ENCODE measurements at regions not wholly inside any gene's neighbourhood (a gene's known extent, or its start where the extent isn't known, plus 50 kb on each side); places are given as distances from the start of the nearest gene placed in this dataset.
"Not testable (repeated sequence)": the region's sequence is repeated elsewhere in the genome, so short reads cannot be mapped to it uniquely, and the experiment has no call there.

- DNase-seq (ENCODE audit: low read depth in 3 of 3), result no peak
These were observed 71.0 kb upstream of the CYP1B1 start for GRCh38 chr2:38146907-38147307.

- peak in 1 of 3 experiments; percentile 3 for DNase-seq (ENCODE audit: low read depth in 3 of 3)
These were observed 70.4 kb upstream of the CYP1B1 start for GRCh38 chr2:38146275-38146906.

GRCh38 chr2:38145236-38145635, 69.3 kb upstream of the CYP1B1 start:
- DNase-seq (ENCODE audit: low read depth in 3 of 3), result no peak

GRCh38 chr2:38142627-38143026, 66.7 kb upstream of the CYP1B1 start:
- DNase-seq (ENCODE audit: low read depth in 3 of 3), result no peak

GRCh38 chr2:38141501-38141900, 65.5 kb upstream of the CYP1B1 start:
- DNase-seq (ENCODE audit: low read depth in 3 of 3), result no peak

- DNase-seq (ENCODE audit: low read depth in 3 of 3), result no peak
These were observed 63.0 kb upstream of the CYP1B1 start for GRCh38 chr2:38138996-38139395.

GRCh38 chr2:38138419-38138818, 62.5 kb upstream of the CYP1B1 start:
- no peak for DNase-seq (ENCODE audit: low read depth in 3 of 3)

GRCh38 chr2:38137958-38138357, 62.0 kb upstream of the CYP1B1 start:
- not testable (repeated sequence) for DNase-seq (ENCODE audit: low read depth in 3 of 3)

- no peak for DNase-seq (ENCODE audit: low read depth in 3 of 3)
These were observed 55.7 kb upstream of the CYP1B1 start for GRCh38 chr2:38131676-38132075.

GRCh38 chr2:38130876-38131275, 54.9 kb upstream of the CYP1B1 start:
- no peak for DNase-seq (ENCODE audit: low read depth in 3 of 3)

- DNase-seq (ENCODE audit: low read depth in 3 of 3), result no peak
These were observed 54.0 kb upstream of the CYP1B1 start for GRCh38 chr2:38129987-38130386.

GRCh38 chr2:38129481-38129880, 53.5 kb upstream of the CYP1B1 start:
- no peak for DNase-seq (ENCODE audit: low read depth in 3 of 3)

GRCh38 chr2:38128653-38129052, 52.7 kb upstream of the CYP1B1 start:
- no peak for DNase-seq (ENCODE audit: low read depth in 3 of 3)

- DNase-seq (ENCODE audit: low read depth in 3 of 3), result no peak
These were observed 51.3 kb upstream of the CYP1B1 start for GRCh38 chr2:38127277-38127676.

- no peak for DNase-seq (ENCODE audit: low read depth in 3 of 3)
These were observed 49.9 kb upstream of the CYP1B1 start for GRCh38 chr2:38125842-38126241.
